K562 (cell line): ENCODE measurements at regions not wholly inside any gene's neighbourhood (a gene's known extent, or its start where the extent isn't known, plus 50 kb on each side); places are given as distances from the start of the nearest gene placed in this dataset.

ENCODE experiments used
- ARNT ChIP-seq, 2 experiments: fragments of 450-650 bp; IDR thresholded peaks; 2 replicates each; pipeline ENCODE4 v1.6.1; 2016; ENCODE audit warnings: mild to moderate bottlenecking in 1 of 2
- CTCF ChIP-seq, 3 experiments: IDR thresholded peaks in 2 of 3; conservative IDR thresholded peaks in 1 of 3; 2 replicates each; pipeline ENCODE4 v1.5.1; 2011 to 2012; ENCODE audit warnings: low read length in 3 of 3, mild to moderate bottlenecking in 3 of 3, control low read depth in 2 of 3, improper control_type of control experiment in 1 of 3, inconsistent platforms in 1 of 3, low read depth in 1 of 3, mixed read lengths in 1 of 3, moderate library complexity in 1 of 3; ENCODE audit not compliant: insufficient read depth in 2 of 3
- ETV6 ChIP-seq, 3 experiments: fragments of 150-350 bp in 1 of 3; sonication (generic) in 1 of 3; formaldehyde crosslinking in 1 of 3; IDR thresholded peaks; 2 replicates each; pipeline versions ENCODE4 v1.6.1 to v1.8.0; 2014 to 2022; ENCODE audit warnings: borderline replicate concordance in 2 of 3, low read depth in 2 of 3, antibody characterized with exemption in 1 of 3, low read length in 1 of 3, mild to moderate bottlenecking in 1 of 3, missing genetic modification reagents in 1 of 3
- FOXM1 ChIP-seq, 2 experiments: fragments of 450-650 bp in 1 of 2; sonication (generic) in 1 of 2; formaldehyde crosslinking in 1 of 2; IDR thresholded peaks; 2 replicates each; pipeline versions ENCODE4 v1.6.1 to v1.9.0; 2017 to 2022; ENCODE audit warnings: low read depth in 2 of 2, mild to moderate bottlenecking in 2 of 2, missing genetic modification reagents in 1 of 2, moderate library complexity in 1 of 2
- HDAC2 ChIP-seq: fragments of 450-650 bp; IDR thresholded peaks from 2 replicates; pipeline ENCODE4 v1.6.1; 2016; ENCODE audit warnings: mild to moderate bottlenecking
- KLF10 ChIP-seq: fragments of 250-450 bp; sonication (Bioruptor Pico); IDR thresholded peaks from 2 replicates; pipeline ENCODE4 v1.6.1; 2021; ENCODE audit warnings: matching md5 sums
- NR1H2 ChIP-seq: sonication (generic); formaldehyde crosslinking; IDR thresholded peaks from 2 replicates; pipeline ENCODE4 v1.4.0; 2020; ENCODE audit warnings: mild to moderate bottlenecking, missing genetic modification reagents
- RCOR1 ChIP-seq, 2 experiments: IDR thresholded peaks; 2 replicates each; pipeline ENCODE4 v1.6.1; 2012; ENCODE audit warnings: low read depth in 2 of 2, low read length in 2 of 2, borderline replicate concordance in 1 of 2, improper control_type of control experiment in 1 of 2
- TEAD1 ChIP-seq, 2 experiments: fragments of 450-650 bp in 1 of 2; sonication (generic) in 1 of 2; formaldehyde crosslinking; IDR thresholded peaks; 2 replicates each; pipeline versions ENCODE4 v1.4.0 to v1.8.0; 2020 to 2022; ENCODE audit warnings: mild to moderate bottlenecking in 2 of 2, missing genetic modification reagents in 1 of 2
- TF ChIP-seq, protein P1 (sequence below): IDR thresholded peaks from 2 replicates; pipeline ENCODE4 v1.6.1; 2011; ENCODE audit not compliant: insufficient read length; ENCODE audit errors: extremely low read depth
- TF ChIP-seq, protein P2 (sequence below), 2 experiments: fragments of 200-800 bp in 1 of 2; sonication (Bioruptor generic) in 1 of 2; sonication (generic) in 1 of 2; formaldehyde crosslinking in 1 of 2; IDR thresholded peaks in 1 of 2; conservative IDR thresholded peaks in 1 of 2; 2 replicates each; pipeline versions ENCODE4 v1.5.0 to v1.6.1; 2016 to 2020; ENCODE audit warnings: missing compliant biosample characterization in 1 of 2, missing genetic modification characterization in 1 of 2, missing genetic modification reagents in 1 of 2

GRCh38 chr12:90085494-90086274 lies 377.0 kb upstream of the ATP2B1 start:
- TF ChIP-seq TEAD1 (CRISPR knock-in tag; IDR thresholded peaks at IDR 0.05) = no peak
- TF ChIP-seq CTCF (IDR thresholded peaks at IDR 0.05 in 2 of 3, conservative IDR thresholded peaks at IDR 0.05 in 1 of 3; ENCODE audit: insufficient read depth in 2 of 3, low read depth in 1 of 3, low read length in 3 of 3) = no peak
- TF ChIP-seq, protein P1, sequence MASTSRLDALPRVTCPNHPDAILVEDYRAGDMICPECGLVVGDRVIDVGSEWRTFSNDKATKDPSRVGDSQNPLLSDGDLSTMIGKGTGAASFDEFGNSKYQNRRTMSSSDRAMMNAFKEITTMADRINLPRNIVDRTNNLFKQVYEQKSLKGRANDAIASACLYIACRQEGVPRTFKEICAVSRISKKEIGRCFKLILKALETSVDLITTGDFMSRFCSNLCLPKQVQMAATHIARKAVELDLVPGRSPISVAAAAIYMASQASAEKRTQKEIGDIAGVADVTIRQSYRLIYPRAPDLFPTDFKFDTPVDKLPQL = no peak
- no peak for TF ChIP-seq NR1H2
- TF ChIP-seq ARNT (IDR thresholded peaks at IDR 0.05) = no peak
- no peak for TF ChIP-seq KLF10 (CRISPR knock-in tag)
- TF ChIP-seq, protein P2, sequence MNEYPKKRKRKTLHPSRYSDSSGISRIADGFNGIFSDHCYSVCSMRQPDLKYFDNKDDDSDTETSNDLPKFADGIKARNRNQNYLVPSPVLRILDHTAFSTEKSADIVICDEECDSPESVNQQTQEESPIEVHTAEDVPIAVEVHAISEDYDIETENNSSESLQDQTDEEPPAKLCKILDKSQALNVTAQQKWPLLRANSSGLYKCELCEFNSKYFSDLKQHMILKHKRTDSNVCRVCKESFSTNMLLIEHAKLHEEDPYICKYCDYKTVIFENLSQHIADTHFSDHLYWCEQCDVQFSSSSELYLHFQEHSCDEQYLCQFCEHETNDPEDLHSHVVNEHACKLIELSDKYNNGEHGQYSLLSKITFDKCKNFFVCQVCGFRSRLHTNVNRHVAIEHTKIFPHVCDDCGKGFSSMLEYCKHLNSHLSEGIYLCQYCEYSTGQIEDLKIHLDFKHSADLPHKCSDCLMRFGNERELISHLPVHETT (CRISPR knock-in tag; conservative IDR thresholded peaks at IDR 0.05 in 1 of 2, IDR thresholded peaks at IDR 0.05 in 1 of 2) = no peak
- TF ChIP-seq HDAC2 = no peak
- no peak for TF ChIP-seq ETV6 (IDR thresholded peaks at IDR 0.05; ENCODE audit: borderline replicate concordance in 1 of 2, low read depth in 2 of 2, low read length in 1 of 2)
- TF ChIP-seq ETV6 (CRISPR knock-in tag; IDR thresholded peaks at IDR 0.05; ENCODE audit: borderline replicate concordance) = no peak
- no peak for TF ChIP-seq FOXM1 (IDR thresholded peaks at IDR 0.05; ENCODE audit: low read depth)
- TF ChIP-seq FOXM1 (CRISPR knock-in tag; IDR thresholded peaks at IDR 0.05; ENCODE audit: low read depth) = no peak
- TF ChIP-seq RCOR1 (IDR thresholded peaks at IDR 0.05; ENCODE audit: borderline replicate concordance in 1 of 2, low read depth in 2 of 2, low read length in 2 of 2) = no peak
